Upper lobe of left lung (tissue), 6 donors: ENCODE measurements at regions not wholly inside any gene's neighbourhood (a gene's known extent, or its start where the extent isn't known, plus 50 kb on each side); places are given as distances from the start of the nearest gene placed in this dataset.

Experiments used
- ATAC-seq, 2 donors: fragments of 200-7000 bp; cut with Tn5 transposase; one replicate each; pipeline ENCODE4 v1.9.1; 2022; ENCODE audit warnings: mild to moderate bottlenecking in 2 of 2, moderate library complexity in 2 of 2; ENCODE audit not compliant: low FRiP score in 2 of 2
- DNase-seq, 2 donors: peaks; one replicate each; pipeline ENCODE4 v3.0.0-alpha.2; 2019 to 2020
- H3K27ac ChIP-seq, 4 donors: fragments of 200-600 bp; sonication (generic); one replicate each; pipeline ENCODE4 v1.5.1; 2016 to 2019
- H3K27me3 ChIP-seq, 4 donors: fragments of 200-600 bp; sonication (generic); one replicate each; pipeline ENCODE4 v1.5.1; 2017 to 2019
- H3K36me3 ChIP-seq, 4 donors: fragments of 200-600 bp; sonication (generic); one replicate each; pipeline ENCODE4 v1.5.1; 2016 to 2019
- H3K4me1 ChIP-seq, 4 donors: fragments of 200-600 bp; sonication (generic); one replicate each; pipeline ENCODE4 v1.5.1; 2018 to 2019
- H3K4me3 ChIP-seq, 4 donors: fragments of 200-600 bp; sonication (generic); one replicate each; pipeline ENCODE4 v1.5.1; 2017 to 2019; ENCODE audit warnings: mild to moderate bottlenecking in 2 of 4, moderate library complexity in 1 of 4
- H3K9me3 ChIP-seq, 4 donors: fragments of 200-600 bp; sonication (generic); one replicate each; pipeline ENCODE4 v1.5.1; 2018 to 2019
- EP300 ChIP-seq, 4 donors: sonication (generic); formaldehyde crosslinking; IDR thresholded peaks; one replicate each; pipeline ENCODE4 v1.5.1; 2017; ENCODE audit warnings: antibody characterized with exemption in 4 of 4, control low read depth in 2 of 4
- POLR2A ChIP-seq, 4 donors: fragments of 450-650 bp; IDR thresholded peaks; one replicate each; pipeline ENCODE4 v1.5.1; 2016 to 2017; ENCODE audit warnings: antibody characterized with exemption in 4 of 4, mild to moderate bottlenecking in 2 of 4
- POLR2AphosphoS5 ChIP-seq, 2 donors: sonication (generic); formaldehyde crosslinking; IDR thresholded peaks; one replicate each; pipeline ENCODE4 v1.5.1; 2017; ENCODE audit warnings: antibody characterized with exemption in 2 of 2
- WGBS, 2 donors: methylation state at CpG; one replicate each; pipeline ENCODE4 v1.1.5; 2017 to 2018; 5-methylcytosine and 5-hydroxymethylcytosine counted together
- TF ChIP-seq, protein P1 (sequence below), 6 experiments: fragments of 450-650 bp in 4 of 6; fragments of 200-600 bp in 2 of 6; sonication (generic) in 2 of 6; IDR thresholded peaks; one replicate each; pipeline ENCODE4 v1.5.1; 2016 to 2019; ENCODE audit warnings: antibody characterized with exemption in 6 of 6
- donor health status: DM: no; HTN: no; CAD: no; lungs with moderate emphysema.
- donor health status: DM: no; HTN: yes; CAD: no; lungs with severe emphysema.

DNA sequence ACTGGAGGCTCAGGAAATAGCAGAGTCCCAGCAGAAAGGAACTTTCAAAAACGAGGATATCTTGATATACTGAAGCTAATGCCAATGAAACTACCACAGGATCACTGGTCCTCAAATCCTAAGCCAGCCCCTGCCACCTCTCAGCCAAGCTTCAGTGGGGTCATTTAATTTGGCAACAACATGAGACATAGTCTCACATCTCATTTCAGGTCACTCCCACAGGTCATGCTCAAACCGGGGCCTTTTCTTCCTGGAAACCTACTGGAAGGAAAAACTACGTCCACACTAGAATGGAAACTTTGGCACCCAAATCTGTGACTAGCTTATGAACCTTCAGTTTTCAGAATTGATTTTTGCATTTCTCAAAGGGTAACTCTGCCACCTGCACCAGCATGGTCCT lies 61.9 kb upstream of the CYP2D6 start:
- Histone ChIP-seq H3K4me1 (peaks cover 0 to 4% (median 0%) of the 10 kb centered on the region in 4 donors), H3K4me3 (no peak overlapping the region), H3K27me3 (no peaks in the 10 kb centered on the region), H3K27ac (no peak overlapping the region), H3K9me3 (no peaks in the 10 kb centered on the region), H3K36me3 (no peaks in the 10 kb centered on the region)
- ATAC-seq (no peak), DNase-seq (no peak)
- TF ChIP-seq, protein P1, sequence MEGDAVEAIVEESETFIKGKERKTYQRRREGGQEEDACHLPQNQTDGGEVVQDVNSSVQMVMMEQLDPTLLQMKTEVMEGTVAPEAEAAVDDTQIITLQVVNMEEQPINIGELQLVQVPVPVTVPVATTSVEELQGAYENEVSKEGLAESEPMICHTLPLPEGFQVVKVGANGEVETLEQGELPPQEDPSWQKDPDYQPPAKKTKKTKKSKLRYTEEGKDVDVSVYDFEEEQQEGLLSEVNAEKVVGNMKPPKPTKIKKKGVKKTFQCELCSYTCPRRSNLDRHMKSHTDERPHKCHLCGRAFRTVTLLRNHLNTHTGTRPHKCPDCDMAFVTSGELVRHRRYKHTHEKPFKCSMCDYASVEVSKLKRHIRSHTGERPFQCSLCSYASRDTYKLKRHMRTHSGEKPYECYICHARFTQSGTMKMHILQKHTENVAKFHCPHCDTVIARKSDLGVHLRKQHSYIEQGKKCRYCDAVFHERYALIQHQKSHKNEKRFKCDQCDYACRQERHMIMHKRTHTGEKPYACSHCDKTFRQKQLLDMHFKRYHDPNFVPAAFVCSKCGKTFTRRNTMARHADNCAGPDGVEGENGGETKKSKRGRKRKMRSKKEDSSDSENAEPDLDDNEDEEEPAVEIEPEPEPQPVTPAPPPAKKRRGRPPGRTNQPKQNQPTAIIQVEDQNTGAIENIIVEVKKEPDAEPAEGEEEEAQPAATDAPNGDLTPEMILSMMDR (IDR thresholded peaks at IDR 0.05), result no peak
- TF ChIP-seq POLR2AphosphoS5 (IDR thresholded peaks at IDR 0.05) (no peak), EP300 (IDR thresholded peaks at IDR 0.05) (no peak), POLR2A (IDR thresholded peaks at IDR 0.05) (no peak)
- 53 to 70% methylated on average over 3 of the region's 3 CpGs for WGBS, 2 donors

DNA sequence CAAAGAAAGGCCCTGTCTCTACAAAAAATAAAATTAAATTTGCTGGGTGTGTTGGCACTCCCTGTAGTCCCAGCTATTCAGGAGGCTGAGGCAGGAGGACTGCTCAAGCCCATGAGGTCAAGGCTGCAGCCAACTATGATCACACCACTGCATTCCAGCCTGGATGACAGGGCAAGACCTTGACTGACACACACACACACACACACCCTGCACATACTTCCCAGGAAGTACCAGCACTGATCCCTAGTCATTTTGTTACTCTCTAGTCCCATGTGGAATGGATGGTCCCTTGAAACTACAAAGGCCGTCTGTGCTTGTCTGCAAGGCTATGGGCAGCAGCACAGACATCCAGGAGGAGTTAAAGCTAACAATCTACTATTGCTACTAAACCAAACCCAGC lies 59.7 kb upstream of the CYP2D6 start:
- no peaks in the 10 kb centered on the region for H3K36me3 ChIP-seq
- no peak for ATAC-seq
- H3K4me1 ChIP-seq, result peaks cover 0 to 4% (median 2%) of the 10 kb centered on the region in 4 donors
- TF ChIP-seq EP300 (IDR thresholded peaks at IDR 0.05) (no peak), POLR2A (IDR thresholded peaks at IDR 0.05) (no peak), POLR2AphosphoS5 (IDR thresholded peaks at IDR 0.05) (no peak)
- TF ChIP-seq, protein P1 (IDR thresholded peaks at IDR 0.05), result no peak
- H3K9me3 ChIP-seq, result no peaks in the 10 kb centered on the region
- 95 to 100% methylated on average over 1 of the region's 1 CpG for WGBS, 2 donors
- DNase-seq, result no peak
- no peak overlapping the region for H3K27ac ChIP-seq
- no peak overlapping the region for H3K4me3 ChIP-seq
- H3K27me3 ChIP-seq, result no peaks in the 10 kb centered on the region

DNA sequence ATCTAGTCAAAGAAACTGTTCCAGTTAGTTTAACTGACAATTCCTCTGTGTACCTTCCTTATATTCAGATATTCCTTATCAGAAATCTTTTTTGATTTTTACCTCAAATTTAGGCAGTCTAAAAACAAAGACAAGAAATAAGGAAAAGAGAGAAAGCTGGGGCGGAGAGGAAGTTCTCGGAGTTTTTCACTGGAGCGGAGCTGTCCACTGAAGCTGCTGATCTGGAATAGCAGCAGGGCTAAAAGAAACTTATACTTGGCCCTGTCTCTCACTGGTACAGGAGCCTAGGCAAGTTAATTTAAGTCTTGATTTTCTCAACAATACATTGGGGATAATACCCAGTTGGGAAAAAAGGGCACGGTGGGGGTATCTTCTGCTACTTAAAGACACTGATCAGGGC lies 59.2 kb upstream of the CYP2D6 start:
- no peak overlapping the region for H3K27ac ChIP-seq
- no peaks in the 10 kb centered on the region for H3K36me3 ChIP-seq
- ATAC-seq (no peak), DNase-seq (no peak)
- 97% methylated on average over 4 of the region's 4 CpGs for WGBS, 2 donors
- TF ChIP-seq, protein P1 (IDR thresholded peaks at IDR 0.05), result no peak
- TF ChIP-seq POLR2A (IDR thresholded peaks at IDR 0.05), result no peak
- TF ChIP-seq POLR2AphosphoS5 (IDR thresholded peaks at IDR 0.05), result no peak
- no peak for TF ChIP-seq EP300 (IDR thresholded peaks at IDR 0.05)
- no peaks in the 10 kb centered on the region for H3K27me3 ChIP-seq
- H3K4me3 ChIP-seq, result no peak overlapping the region
- H3K4me1 ChIP-seq, result peaks cover 0 to 4% (median 2%) of the 10 kb centered on the region in 4 donors
- H3K9me3 ChIP-seq, result no peaks in the 10 kb centered on the region

GRCh38 chr22:42188808-42189447 lies 58.3 kb upstream of the CYP2D6 start:
- 69 to 77% methylated on average over 4 of the region's 4 CpGs for WGBS, 2 donors
- Histone ChIP-seq H3K4me1 (peaks cover 0 to 4% (median 2%) of the 10 kb centered on the region in 4 donors), H3K27ac (no peak overlapping the region), H3K27me3 (no peaks in the 10 kb centered on the region), H3K36me3 (no peaks in the 10 kb centered on the region), H3K9me3 (no peaks in the 10 kb centered on the region), H3K4me3 (no peak overlapping the region)
- no peak for DNase-seq
- no peak for TF ChIP-seq POLR2AphosphoS5 (IDR thresholded peaks at IDR 0.05)
- TF ChIP-seq POLR2A (IDR thresholded peaks at IDR 0.05), result no peak
- TF ChIP-seq EP300 (IDR thresholded peaks at IDR 0.05), result no peak
- TF ChIP-seq, protein P1 (IDR thresholded peaks at IDR 0.05), result no peak
- no peak for ATAC-seq

DNA sequence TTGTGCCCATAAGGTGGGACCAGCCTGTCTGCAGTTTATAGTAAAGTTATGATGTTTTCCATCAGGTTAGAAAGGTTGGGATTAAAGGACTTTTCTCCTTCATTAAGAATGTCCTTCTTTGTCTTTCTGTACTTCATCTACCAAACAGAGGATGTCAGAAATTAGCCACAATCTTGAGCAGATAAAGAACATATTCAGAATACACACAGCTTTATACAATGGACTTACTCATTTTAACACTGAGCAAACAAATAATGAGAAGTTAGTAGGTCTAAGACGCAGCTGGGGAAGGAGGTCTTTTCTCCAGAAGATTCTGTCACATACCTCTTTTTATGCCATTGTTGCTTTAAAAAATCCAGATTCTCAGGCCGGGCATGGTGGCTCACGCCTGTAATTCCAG lies 57.0 kb upstream of the CYP2D6 start:
- WGBS, 2 donors, result 89 to 93% methylated on average over 3 of the region's 3 CpGs
- no peaks in the 10 kb centered on the region for H3K36me3 ChIP-seq
- no peak overlapping the region for H3K4me3 ChIP-seq
- no peaks in the 10 kb centered on the region for H3K9me3 ChIP-seq
- no peaks in the 10 kb centered on the region for H3K27me3 ChIP-seq
- TF ChIP-seq POLR2A (IDR thresholded peaks at IDR 0.05), result no peak
- TF ChIP-seq, protein P1 (IDR thresholded peaks at IDR 0.05), result no peak
- TF ChIP-seq POLR2AphosphoS5 (IDR thresholded peaks at IDR 0.05), result no peak
- no peak for TF ChIP-seq EP300 (IDR thresholded peaks at IDR 0.05)
- ATAC-seq (no peak), DNase-seq (no peak)
- peaks cover 0 to 4% (median 2%) of the 10 kb centered on the region in 4 donors for H3K4me1 ChIP-seq
- no peak overlapping the region for H3K27ac ChIP-seq
